K562 (cell line): ENCODE measurements at regions not wholly inside any gene's neighbourhood (a gene's known extent, or its start where the extent isn't known, plus 50 kb on each side); places are given as distances from the start of the nearest gene placed in this dataset.

Source experiments
- RFX5 ChIP-seq: IDR thresholded peaks from 2 replicates; pipeline ENCODE4 v1.6.1; 2011; ENCODE audit warnings: low read depth, mild to moderate bottlenecking, improper control_type of control experiment, low read length
- TF ChIP-seq, protein P1 (sequence below), 3 experiments: IDR thresholded peaks in 2 of 3; conservative IDR thresholded peaks in 1 of 3; 2 replicates each; pipeline ENCODE4 v1.5.1; 2011 to 2012; ENCODE audit warnings: low read length in 3 of 3, mild to moderate bottlenecking in 3 of 3, control low read depth in 2 of 3, improper control_type of control experiment in 1 of 3, inconsistent platforms in 1 of 3, low read depth in 1 of 3, mixed read lengths in 1 of 3, moderate library complexity in 1 of 3; ENCODE audit not compliant: insufficient read depth in 2 of 3
- TF ChIP-seq, protein P2 (sequence below): sonication (generic); formaldehyde crosslinking; IDR thresholded peaks from 2 replicates; pipeline ENCODE4 v1.8.0; 2022; ENCODE audit warnings: mild to moderate bottlenecking, missing genetic modification reagents

DNA sequence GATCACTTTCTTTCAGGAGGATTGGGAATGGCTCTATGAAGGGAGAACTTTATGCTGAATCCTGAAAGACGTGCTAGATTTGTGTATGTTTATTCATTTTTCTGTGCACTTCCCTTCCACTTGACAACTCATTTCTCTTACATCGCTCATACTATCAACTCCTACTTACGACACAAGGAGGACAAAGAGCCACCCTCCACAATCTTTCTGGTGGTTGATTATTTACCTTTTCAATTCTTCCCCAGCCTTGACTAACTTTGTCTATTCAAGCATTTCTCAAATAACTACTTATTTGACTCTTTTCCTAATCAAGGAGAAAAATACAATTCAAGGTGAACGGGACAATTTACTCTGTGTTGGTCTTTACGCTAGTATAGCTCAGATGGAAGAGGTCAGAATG is 622.1 kb downstream of the TLR4 start:
- TF ChIP-seq, protein P1, sequence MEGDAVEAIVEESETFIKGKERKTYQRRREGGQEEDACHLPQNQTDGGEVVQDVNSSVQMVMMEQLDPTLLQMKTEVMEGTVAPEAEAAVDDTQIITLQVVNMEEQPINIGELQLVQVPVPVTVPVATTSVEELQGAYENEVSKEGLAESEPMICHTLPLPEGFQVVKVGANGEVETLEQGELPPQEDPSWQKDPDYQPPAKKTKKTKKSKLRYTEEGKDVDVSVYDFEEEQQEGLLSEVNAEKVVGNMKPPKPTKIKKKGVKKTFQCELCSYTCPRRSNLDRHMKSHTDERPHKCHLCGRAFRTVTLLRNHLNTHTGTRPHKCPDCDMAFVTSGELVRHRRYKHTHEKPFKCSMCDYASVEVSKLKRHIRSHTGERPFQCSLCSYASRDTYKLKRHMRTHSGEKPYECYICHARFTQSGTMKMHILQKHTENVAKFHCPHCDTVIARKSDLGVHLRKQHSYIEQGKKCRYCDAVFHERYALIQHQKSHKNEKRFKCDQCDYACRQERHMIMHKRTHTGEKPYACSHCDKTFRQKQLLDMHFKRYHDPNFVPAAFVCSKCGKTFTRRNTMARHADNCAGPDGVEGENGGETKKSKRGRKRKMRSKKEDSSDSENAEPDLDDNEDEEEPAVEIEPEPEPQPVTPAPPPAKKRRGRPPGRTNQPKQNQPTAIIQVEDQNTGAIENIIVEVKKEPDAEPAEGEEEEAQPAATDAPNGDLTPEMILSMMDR (IDR thresholded peaks at IDR 0.05 in 2 of 3, conservative IDR thresholded peaks at IDR 0.05 in 1 of 3; ENCODE audit: insufficient read depth in 2 of 3, low read depth in 1 of 3, low read length in 3 of 3): no peak
- TF ChIP-seq, protein P2, sequence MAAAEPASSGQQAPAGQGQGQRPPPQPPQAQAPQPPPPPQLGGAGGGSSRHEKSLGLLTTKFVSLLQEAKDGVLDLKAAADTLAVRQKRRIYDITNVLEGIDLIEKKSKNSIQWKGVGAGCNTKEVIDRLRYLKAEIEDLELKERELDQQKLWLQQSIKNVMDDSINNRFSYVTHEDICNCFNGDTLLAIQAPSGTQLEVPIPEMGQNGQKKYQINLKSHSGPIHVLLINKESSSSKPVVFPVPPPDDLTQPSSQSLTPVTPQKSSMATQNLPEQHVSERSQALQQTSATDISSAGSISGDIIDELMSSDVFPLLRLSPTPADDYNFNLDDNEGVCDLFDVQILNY (CRISPR knock-in tag): no peak
- TF ChIP-seq RFX5: no peak
